ENCODE measurements at regions not wholly inside any gene's neighbourhood (a gene's known extent, or its start where the extent isn't known, plus 50 kb on each side); places are given as distances from the start of the nearest gene placed in this dataset.
A peak's percentile ranks its signal among the peaks of the same experiment; 100 is the strongest.

- Histone ChIP-seq H3K27ac (no peak overlapping the region), H3K36me3 (no peaks in the 10 kb centered on the region), H3K4me3 (ENCODE audit: low read depth, low read length) (no peak overlapping the region), H3K9me3 (ENCODE audit: severe bottlenecking) (peaks cover 2% of the 10 kb centered on the region), H3K27me3 (ENCODE audit: insufficient read depth, low read depth, severe bottlenecking) (peaks cover 39% of the 10 kb centered on the region)
- no peak for DNase-seq
- TF ChIP-seq CTCF (IDR thresholded peaks at IDR 0.05; ENCODE audit: low read depth, low read length), result no peak
Measured at GRCh38 chr15:70586241-70586640, 177.1 kb downstream of the UACA start.

GRCh38 chr15:70585707-70586034 is 177.7 kb downstream of the UACA start:
- Histone ChIP-seq H3K9me3 (ENCODE audit: severe bottlenecking) (peaks cover 2% of the 10 kb centered on the region), H3K4me3 (ENCODE audit: low read depth, low read length) (no peak overlapping the region), H3K27me3 (ENCODE audit: insufficient read depth, low read depth, severe bottlenecking) (peaks cover 45% of the 10 kb centered on the region), H3K27ac (no peak overlapping the region), H3K36me3 (no peaks in the 10 kb centered on the region)
- DNase-seq, result no peak
- TF ChIP-seq CTCF (IDR thresholded peaks at IDR 0.05; ENCODE audit: low read depth, low read length), result no peak

- Histone ChIP-seq H3K9me3 (ENCODE audit: severe bottlenecking) (peaks cover 2% of the 10 kb centered on the region), H3K4me3 (ENCODE audit: low read depth, low read length) (peak overlapping the region; percentile 5; the same call in 1 of the 2 replicates), H3K27ac (no peak overlapping the region), H3K27me3 (ENCODE audit: insufficient read depth, low read depth, severe bottlenecking) (peaks cover 49% of the 10 kb centered on the region), H3K36me3 (no peaks in the 10 kb centered on the region)
- TF ChIP-seq CTCF (IDR thresholded peaks at IDR 0.05; ENCODE audit: low read depth, low read length), result peak; percentile 70
- peak; percentile 43 for DNase-seq
Measured at GRCh38 chr15:70584838-70585706, 178.3 kb downstream of the UACA start.

GRCh38 chr15:70584441-70584837 is 178.9 kb downstream of the UACA start:
- Histone ChIP-seq H3K36me3 (no peaks in the 10 kb centered on the region), H3K4me3 (ENCODE audit: low read depth, low read length) (no peak overlapping the region), H3K27ac (no peak overlapping the region), H3K27me3 (ENCODE audit: insufficient read depth, low read depth, severe bottlenecking) (peaks cover 56% of the 10 kb centered on the region), H3K9me3 (ENCODE audit: severe bottlenecking) (peaks cover 2% of the 10 kb centered on the region)
- DNase-seq, result no peak
- no peak for TF ChIP-seq CTCF (IDR thresholded peaks at IDR 0.05; ENCODE audit: low read depth, low read length)

- H3K27me3 ChIP-seq (ENCODE audit: insufficient read depth, low read depth, severe bottlenecking), result peaks cover 68% of the 10 kb centered on the region
- H3K9me3 ChIP-seq (ENCODE audit: severe bottlenecking), result peaks cover 2% of the 10 kb centered on the region
- peak; percentile 0 for DNase-seq
- H3K27ac ChIP-seq, result no peak overlapping the region
- H3K36me3 ChIP-seq, result no peaks in the 10 kb centered on the region
- H3K4me3 ChIP-seq (ENCODE audit: low read depth, low read length), result no peak overlapping the region
- no peak for TF ChIP-seq CTCF (IDR thresholded peaks at IDR 0.05; ENCODE audit: low read depth, low read length)
Measured at GRCh38 chr15:70583006-70583405, 180.4 kb downstream of the UACA start.

Data from WERI-Rb-1 (cell line).